ENCODE measurements at regions not wholly inside any gene's neighbourhood (a gene's known extent, or its start where the extent isn't known, plus 50 kb on each side); places are given as distances from the start of the nearest gene placed in this dataset.
A peak's percentile ranks its signal among the peaks of the same experiment; 100 is the strongest.
"Not testable (repeated sequence)": the region's sequence is repeated elsewhere in the genome, so short reads cannot be mapped to it uniquely, and the experiment has no call there.

DNA sequence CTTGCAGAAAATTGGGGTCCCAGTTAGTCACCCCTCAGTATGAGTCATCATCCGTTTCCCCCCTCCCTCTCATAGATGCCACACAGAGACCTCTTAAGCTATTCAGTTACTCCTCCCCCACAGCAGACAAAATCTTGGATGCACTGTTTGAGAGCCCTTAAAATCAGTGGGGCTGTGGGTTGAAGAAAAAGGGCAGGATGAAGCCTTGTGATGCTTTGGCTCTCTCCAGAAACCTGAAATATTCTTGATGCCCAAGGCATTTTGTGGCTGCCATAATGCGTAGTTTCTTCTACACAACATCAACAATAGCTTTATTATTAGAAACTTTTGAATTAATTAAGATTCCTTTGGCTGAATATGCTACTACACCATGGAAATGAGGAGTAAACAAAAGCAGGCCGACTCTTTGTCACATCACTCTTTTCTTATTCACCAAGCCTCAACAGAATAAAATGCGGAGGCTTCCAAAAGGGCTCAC, 133.8 kb downstream of the MRPS30 start:
- no peak for DNase-seq

DNA sequence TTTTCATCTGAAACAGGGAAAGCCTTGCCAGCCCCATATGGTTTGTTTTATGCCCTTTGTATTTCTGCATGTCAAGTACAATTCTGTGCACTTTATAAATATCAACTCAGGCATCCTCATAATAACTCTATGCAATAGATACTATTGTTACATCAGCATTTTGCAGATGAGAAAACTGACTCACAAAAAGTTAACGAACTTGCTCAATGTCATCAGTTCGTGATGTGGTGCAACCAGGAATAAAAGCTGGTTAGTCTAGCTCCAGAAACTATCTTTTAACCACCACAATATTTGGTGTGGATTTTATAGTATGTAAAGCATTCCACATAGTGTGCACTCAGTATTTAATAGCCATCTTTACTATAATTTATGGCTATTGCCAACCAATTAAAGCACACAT, 134.9 kb downstream of the MRPS30 start:
- no peak for DNase-seq

DNA sequence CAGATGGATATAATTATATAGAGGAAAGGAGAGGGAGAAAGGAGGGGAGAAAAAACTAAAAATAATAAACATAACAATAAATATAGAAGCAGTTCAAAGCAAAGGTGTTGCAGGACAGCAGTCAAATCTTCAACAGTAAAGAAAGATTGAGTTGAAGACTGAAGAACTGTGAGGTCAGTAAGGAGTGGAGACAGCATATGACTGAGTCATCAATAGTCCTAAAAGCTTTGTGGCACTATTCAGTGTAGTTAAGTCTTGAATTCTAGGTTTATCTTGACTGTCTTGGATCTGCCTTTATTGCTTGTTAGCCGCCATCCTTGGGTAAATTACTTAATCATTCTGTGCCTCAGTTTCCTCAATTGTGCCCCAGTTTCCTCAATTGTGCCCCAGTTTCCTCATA, 137.0 kb downstream of the MRPS30 start:
- DNase-seq, result no peak

DNA sequence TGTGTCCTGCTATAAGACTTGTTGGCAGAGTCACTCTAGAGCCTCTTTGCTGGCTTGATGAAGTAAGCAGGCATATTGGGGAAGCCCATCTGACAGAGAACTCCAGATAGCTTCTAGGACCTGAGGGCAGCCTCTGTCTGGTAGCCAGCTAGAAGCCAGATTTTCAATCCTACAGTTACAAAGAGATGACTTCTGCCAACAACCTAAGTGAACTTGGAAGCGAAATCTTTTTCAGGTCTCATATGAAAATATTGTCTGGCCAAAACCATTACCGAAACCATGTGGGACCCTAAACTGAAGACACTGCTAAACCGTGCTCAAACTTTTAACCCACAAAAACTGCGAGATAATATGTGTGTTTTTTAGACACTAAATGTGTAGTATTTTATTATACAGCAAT, 140.9 kb downstream of the MRPS30 start:
- DNase-seq, result no peak

DNA sequence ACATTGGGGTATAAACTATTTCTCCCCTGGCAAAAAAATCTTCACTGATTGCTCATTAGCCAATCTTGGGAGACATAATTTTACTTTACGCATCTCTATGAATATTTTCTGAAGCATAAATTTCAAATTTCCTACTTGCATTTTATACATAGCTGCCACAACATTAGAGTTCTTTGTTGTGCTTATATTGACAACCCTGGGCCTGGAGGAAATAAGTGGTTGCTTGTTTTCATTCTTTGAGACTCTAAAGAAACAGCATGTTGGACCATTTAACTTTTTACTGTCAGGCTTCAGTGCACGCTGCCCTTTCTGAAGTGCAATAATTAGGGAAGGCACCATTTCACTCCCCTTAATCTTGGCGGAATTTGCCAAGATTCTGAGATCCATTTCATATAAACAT, 142.6 kb downstream of the MRPS30 start:
- DNase-seq, result no peak

DNA sequence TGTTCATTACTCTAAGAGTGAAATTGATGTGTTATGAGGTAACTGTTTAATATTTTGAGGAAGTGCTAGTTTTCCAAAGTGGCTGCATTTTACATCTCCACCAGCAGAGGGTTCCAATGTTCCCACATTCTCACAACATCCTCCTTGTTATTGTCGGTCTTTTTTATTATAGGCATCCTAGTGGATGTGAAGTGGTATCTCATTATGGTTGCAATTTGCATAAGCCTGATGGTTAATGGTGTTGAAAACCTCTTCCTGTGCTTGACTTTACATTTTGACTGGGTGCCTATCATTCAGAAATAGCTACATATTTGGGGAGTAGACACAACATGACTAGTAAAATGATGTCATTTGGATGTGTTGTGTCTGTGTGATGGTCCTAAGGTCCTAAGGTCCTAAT, 143.6 kb downstream of the MRPS30 start:
- DNase-seq, result no peak

DNA sequence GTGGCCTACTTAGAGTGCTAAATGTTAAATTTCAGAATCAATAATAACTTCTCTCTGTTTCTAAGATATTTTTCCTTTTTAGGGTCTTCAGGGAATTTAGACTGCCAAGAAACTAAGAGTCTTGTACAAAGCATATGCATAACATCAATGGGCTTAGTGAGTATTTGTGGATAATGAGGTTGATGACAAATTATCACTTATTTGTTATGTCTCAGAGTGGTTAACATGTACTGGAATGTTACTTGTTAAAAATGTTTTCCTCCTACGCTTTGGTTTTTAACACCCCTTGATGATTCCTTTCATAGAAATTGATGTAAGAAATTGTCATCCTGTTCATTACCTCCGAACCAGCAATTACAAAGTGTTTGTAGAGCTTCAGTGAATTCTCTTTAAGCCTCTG, 144.3 kb downstream of the MRPS30 start:
- DNase-seq, result no peak

DNA sequence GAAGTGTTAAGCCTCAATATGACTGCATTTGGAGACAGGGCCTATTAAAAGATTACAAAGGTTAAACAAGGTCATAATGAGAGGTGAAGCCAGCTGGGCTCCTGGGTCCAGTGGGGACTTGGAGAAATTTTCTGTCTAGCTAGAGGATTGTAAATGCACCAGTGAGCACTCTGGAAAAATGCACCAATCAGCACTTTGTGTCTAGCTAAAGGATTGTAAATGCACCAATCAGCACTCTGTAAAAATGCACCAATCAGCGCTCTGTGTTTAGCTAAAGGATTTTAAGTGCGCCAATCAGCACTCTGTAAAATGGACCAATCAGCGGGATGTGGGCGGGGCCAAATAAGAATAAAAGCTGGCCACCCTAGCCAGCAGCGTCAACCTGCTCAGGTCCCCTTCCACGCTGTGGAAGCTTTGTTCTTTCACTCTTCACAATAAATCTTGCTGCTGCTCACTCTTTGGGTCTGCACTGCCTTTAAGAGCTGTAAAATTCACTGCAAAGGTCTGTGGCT, 150.3 kb downstream of the MRPS30 start:
- not testable (repeated sequence) for DNase-seq

DNA sequence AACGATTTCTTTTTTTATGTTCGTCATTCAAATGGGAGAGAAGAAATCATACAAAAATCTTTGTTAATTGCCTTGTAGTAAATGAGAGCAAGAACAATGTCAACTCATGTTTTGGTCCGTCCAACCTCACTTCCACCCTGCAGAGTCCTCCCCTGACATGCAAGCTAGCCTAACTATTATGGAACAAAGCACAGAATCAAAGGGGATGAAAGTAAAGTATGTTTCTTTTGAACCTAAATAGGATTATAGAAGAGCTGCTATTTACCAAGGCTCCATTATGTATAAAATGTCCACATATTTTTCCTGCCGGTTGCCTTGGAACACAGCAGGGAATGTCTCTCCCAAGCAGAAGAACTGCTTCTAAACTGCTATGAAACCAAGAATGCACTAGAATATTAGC, 161.1 kb downstream of the MRPS30 start:
- no peak for DNase-seq

DNA sequence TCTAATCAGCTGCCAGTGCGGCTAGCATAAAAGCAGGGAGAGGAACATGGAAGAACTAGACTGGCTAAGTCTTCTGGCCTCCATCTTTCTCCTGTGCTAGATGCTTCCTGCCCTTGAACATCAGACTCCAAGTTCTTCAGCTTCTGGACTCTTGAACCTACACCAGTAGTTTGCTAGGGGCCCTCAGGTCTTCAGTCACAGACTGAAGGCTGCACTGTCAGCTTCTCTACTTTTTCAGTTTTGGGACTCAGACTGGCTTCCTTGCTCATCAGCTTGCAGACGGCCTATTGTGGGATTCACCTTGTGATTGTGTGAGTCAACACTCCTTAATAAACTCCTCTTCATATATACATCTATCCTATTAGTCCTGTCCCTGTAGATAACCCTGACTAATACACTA, 162.2 kb downstream of the MRPS30 start:
- not testable (repeated sequence) for DNase-seq

DNA sequence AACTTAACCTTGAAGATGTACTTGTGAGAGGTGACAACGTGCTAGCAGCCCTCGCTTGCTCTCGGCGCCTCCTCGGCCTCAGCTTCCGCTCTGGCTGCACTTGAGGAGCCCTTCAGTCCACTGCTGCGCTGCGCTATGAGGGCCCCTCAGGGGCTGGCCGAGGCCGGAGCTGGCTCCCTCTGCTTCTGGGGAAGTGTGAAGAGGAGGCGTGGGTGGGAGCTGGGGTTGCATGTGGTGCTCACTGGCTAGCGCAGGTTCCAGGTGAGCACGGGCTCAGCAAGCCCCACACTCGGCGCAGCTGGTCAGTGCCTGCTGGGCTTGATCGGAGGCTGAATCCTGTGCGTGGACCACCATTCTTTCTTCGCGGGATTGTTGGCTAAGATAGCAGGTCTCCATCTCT, 166.1 kb downstream of the MRPS30 start:
- DNase-seq, result no peak

DNA sequence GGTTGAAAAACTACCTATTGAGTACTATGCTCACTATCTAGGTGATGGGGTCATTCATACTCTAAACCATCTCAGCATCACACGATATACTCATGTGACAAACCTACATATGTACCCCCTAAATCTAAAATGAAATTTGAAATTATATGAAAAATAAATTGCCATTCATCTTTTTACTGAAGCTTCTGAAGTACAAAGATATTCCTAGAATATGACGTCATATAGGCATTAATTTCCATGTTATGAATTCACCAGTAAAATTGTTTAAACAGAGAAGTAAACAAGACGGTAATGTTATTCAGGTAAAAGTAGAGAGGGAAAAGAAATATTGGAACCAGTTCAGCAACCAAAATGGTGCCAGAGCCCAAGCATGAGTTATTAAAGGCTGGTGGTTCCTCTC, 173.0 kb downstream of the MRPS30 start:
- DNase-seq, result no peak

DNA sequence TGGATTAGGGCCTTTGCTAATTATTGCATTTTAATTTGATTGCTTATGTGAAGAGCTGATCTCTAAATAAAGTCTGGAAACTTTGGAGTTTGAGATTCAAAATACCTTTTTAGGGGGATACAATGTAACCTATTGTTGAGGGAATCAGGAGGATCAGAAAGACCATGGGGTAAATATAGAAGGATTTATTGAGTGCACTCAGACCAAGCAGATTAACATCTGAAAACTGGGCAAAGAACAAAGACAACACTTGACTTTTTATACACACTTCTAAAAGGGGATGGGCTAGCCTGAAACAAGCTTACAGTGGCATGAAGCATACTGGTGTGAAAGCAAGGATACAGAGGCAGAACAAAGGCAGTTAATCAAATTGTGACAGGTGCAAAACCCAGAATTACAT, 174.3 kb downstream of the MRPS30 start:
- DNase-seq, result no peak

DNA sequence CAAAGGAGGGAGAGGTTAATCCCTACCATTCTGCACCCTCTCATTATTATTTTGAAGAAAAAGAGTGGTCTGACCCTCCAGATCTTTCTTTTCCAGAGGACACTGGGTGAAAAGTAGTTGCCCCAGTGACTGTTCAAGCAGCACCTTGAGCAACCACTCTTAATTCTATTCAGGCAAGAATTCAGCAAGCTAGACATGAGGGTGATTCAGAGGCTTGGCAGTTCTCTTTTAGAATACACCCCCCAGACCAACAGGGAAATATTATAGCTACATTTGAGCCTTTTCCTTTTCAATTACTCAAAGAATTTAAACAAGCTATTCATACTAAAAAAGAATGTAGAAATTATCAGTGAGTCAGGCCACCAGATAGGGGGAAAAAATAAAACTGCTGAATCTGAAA, 178.3 kb downstream of the MRPS30 start:
- no peak for DNase-seq

DNA sequence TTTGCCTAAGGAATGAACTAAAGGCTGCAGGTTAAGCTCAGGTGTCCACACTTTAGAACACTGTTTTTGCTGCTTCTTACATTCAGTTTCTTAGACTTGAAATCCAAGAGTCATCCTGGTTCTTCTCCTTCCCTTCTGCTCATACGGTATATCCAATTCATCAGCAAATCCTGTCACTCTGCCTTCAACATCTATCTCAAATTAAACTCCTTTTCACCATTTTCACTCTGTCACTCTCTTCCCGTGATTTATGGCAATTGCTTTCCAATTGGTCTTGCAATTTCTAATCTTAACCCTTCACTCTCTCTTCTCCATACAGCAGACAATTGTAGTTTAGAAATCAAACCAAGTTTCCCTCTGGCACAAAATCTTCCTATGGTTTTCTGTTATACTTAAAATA, 182.9 kb downstream of the MRPS30 start:
- no peak for DNase-seq

DNA sequence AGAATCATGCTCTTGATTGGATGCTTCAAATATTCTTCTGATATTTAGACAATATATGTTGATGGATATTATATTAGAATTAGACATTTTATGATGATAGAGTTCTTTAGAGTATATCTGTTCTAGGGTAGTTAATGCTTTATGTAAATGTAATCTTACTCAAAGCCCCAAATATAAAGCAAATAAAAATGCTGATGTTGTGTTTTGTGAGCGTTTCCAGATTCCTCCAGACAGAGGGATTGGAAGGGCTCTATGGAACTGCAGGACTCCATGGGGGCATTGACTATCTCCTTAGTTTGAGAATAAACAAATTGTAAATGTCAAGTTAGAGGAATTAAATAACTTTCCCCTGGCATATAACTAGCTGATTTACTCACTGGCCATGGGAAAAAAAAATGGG, 184.5 kb downstream of the MRPS30 start:
- DNase-seq, result no peak

DNA sequence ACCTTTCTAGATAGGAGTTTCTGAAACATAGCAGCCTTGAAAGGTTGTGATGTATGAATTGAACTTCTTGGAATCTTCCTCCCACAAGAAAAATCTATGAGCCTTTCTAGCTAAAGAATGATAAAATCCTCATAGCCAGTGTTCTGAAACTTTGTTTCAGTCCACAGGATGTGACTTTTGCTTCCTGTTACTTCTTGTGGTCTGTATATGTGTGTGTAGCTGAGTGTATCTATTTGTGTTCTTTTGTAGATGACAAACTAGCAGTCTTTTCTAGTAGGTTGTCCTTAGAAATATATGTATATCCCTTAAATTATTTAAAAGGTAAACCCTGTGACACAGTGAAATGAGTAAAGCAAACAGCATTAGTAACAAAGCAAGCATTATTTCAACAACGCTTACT, 188.8 kb downstream of the MRPS30 start:
- no peak for DNase-seq

DNA sequence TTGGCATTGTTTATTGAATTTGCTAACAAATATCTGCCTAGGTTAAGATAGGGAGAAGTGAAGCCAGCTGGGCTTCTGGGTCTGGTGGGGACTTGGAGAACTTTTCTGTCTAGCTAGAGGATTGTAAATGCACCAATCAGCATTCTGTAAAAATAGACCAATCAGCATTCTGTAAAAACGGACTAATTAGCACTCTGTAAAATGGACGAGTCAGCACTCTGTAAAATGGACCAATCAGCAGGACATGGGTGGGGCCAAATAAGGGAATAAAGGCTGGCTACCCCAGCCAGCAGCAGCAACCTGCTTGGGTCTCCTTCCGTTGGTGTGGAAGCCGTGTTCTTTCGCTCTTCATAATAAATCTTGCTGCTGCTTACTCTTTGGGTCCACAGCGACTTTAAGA, 198.4 kb downstream of the MRPS30 start:
- not testable (repeated sequence) for DNase-seq

DNA sequence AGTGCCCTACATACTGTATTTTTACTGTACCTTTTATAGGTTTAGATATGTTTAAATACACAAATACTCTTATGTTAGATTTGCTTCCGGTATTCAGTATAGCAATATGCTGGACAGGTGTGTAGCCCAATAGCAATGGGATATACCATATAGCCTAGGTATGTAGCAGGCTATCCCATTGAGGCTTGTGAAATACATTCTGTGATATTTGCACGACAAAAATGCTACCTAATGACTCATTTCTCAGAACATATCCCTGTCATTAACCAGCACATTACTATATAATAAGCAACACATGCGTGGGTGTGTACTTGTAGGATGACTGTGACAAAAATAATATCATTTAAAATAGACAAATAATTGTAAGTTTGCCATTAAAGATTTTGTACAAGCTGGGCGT, 208.8 kb downstream of the MRPS30 start:
- DNase-seq, result no peak

DNA sequence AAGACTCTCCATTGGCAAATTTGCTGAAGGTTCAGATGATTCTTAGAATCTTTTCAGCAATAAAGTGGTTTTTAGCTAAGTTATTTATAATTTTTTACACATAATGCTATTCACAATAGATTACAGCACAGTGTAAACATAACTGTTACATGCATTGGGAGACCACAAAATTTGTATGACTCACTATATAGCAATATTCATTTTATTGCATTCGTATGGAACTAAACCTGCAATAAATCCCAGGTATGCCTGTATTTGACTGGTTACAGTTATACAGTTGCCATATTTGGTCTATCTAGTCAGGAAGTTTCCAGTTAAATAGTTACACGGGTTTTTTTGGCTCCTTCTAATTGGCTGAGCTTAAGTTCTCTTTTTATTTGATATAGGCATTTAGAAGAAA, 220.8 kb downstream of the MRPS30 start:
- DNase-seq, result no peak

DNA sequence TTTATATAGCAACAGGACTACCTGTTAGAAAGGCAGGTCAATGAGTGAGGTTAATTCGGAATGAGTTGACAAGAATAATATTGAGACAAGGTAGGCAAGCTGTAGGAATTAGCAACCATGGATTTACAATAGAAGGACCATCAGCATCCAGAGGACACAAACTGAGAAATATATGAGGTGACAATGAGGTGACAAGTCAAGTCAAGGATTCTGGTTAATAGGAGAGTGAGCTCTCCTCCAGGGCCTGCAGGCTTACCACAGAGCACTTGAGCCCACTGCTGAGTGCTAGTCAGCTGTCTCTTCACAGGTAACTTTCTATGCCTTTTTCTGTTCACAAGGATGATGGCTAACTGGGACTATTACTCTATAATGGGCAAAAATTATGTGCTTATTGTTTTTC, 227.2 kb downstream of the MRPS30 start:
- DNase-seq, result no peak

DNA sequence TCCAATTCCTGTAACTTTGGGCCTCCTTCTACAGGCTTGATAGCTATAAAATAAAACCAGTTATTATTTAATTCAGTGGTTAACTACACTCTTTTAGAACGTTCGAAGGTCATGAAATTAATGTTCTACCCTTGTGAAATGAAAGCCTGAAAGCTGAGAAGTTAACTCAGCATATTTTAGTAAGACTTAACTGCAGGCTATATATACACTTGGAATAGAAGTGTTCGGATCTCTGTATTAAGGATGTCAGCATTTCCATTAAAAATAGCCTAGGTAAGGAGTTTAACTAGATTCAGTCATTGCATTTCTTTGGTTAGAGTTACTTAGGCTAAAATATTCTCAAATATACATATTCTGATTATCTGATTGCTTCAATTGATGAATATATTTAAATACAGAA, 229.2 kb downstream of the MRPS30 start:
- DNase-seq, result no peak

DNA sequence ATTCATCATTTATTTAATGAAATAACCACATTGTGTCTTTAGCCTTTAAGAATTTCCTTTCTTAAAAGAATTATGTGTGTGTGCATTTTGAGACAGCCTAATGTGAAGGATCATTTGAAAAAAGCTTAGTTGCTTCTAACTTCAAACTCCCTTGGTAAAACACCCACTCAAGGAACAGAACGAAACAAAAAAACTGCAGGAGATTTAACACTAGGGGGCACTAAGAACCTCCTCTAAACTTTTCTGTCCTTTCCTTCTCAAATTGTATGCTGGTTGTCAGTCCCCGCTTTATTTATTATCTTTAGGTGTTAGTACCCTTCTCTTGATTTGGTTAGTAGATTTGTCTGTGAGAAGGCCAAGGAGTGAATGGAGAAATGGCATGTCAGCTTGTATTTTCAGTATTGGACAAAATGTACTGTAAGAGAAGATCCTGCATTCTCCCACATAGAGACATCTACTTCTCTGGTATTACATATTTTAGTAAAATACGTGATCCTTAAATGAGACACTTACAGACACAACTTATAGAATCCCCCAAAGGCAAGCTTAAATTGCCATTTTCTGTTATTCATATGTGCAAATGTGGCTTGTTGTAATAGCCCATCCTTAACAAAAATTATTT, 229.7 kb downstream of the MRPS30 start:
- DNase-seq, result peak; percentile 15

DNA sequence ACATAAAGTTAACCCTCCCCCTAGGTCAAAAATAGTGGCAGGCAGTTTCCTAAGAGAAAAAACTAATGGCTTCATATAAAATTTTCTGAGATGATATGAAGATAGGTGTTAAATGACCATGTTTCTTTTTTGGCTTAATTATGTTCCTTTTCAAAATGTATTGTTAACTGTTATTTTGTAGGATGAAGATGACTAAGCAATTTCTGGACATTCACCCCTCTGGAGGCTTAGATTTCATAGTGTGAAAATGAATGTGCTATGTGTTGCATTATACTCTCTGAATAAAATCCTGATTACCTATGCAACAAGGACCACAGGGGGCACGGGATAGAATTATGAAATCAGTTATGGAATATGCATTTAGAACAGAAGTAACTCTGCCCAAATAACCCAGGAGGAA, 233.5 kb downstream of the MRPS30 start:
- DNase-seq, result no peak

DNA sequence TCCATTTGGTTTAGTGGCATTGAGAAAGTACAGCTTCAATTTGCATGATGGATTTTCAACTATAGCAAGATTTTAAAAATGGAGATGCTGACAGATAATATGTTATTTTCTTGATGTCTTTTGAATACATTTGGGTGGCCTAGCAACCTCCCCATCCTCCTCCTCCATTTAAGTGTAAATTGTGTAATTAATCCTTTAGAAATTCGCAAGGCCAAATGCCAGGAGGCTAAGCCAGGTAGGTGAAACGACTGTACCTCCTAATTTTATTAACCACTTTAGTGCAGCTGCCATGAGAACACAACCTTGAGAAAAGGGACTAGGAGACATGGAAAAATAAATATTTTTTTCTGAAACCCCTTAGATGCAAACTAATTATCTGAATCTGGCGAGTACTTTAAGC, 248.8 kb downstream of the MRPS30 start:
- no peak for DNase-seq

Measured in renal pelvis (tissue), 1 donor.